IMR-90 (cell line): ENCODE measurements at regions not wholly inside any gene's neighbourhood (a gene's known extent, or its start where the extent isn't known, plus 50 kb on each side); places are given as distances from the start of the nearest gene placed in this dataset.

Experiments
- ATAC-seq: fragments of 200-7000 bp; cut with Tn5 transposase; 2 replicates; pipeline ENCODE4 v1.9.1; 2020; ENCODE audit warnings: low read depth, mild to moderate bottlenecking, moderate library complexity
- BruUV-seq: library from RNA; stranded (reverse); fragments of 400-500 nt; replicated peaks from 2 replicates; lab custom pipeline; 2021; lab: Mats Ljungman, UMichigan
- CTCF ChIA-PET: fragments of 300-600 bp; formaldehyde crosslinking; extraction: SDS; loops from one replicate; lab custom pipeline; 2021; ENCODE audit warnings: antibody characterized with exemption; lab: Yijun Ruan, JAX
- POLR2A ChIA-PET: fragments of 300-600 bp; sonication (Branson Sonifier 250); formaldehyde crosslinking; loops from one replicate; lab custom pipeline; 2022; ENCODE audit warnings: antibody characterized with exemption; ENCODE audit not compliant: unreplicated experiment; lab: Charles Lee
- DNase-seq: peaks from one replicate; pipeline ENCODE4 v3.0.0; 2013
- H2AFZ ChIP-seq: replicated peaks from 2 replicates; pipeline ENCODE3; 2013; ENCODE audit warnings: low read length, mild to moderate bottlenecking; ENCODE audit not compliant: poor library complexity
- H2AK5ac ChIP-seq: 2 replicates; pipeline ENCODE4 v1.6.1; 2013; ENCODE audit warnings: low read depth, low read length, inconsistent platforms
- H2AK9ac ChIP-seq: replicated peaks from 2 replicates; pipeline ENCODE3; 2013; ENCODE audit warnings: mild to moderate bottlenecking, low read depth, low read length, moderate library complexity; ENCODE audit not compliant: poor library complexity
- H2BK120ac ChIP-seq: 2 replicates; pipeline ENCODE4 v1.6.1; 2013; ENCODE audit warnings: low read depth, low read length, inconsistent platforms
- H2BK15ac ChIP-seq: 3 replicates; pipeline ENCODE4 v1.6.1; 2013; ENCODE audit warnings: low read depth, low read length, inconsistent platforms
- H2BK20ac ChIP-seq: 2 replicates; pipeline ENCODE4 v1.6.1; 2013; ENCODE audit warnings: low read depth, mild to moderate bottlenecking, inconsistent platforms, low read length, moderate library complexity
- H2BK5ac ChIP-seq: 2 replicates; pipeline ENCODE4 v1.6.1; 2013; ENCODE audit warnings: mild to moderate bottlenecking, low read depth, low read length, inconsistent platforms; ENCODE audit not compliant: poor library complexity, severe bottlenecking
- H3K14ac ChIP-seq: replicated peaks from 2 replicates; pipeline ENCODE4 v1.6.1; 2013; ENCODE audit warnings: low read depth, low read length, inconsistent platforms
- H3K18ac ChIP-seq: 2 replicates; pipeline ENCODE4 v1.6.1; 2013; ENCODE audit warnings: low read depth, low read length, control low read depth
- H3K23ac ChIP-seq: 2 replicates; pipeline ENCODE4 v1.6.1; 2013; ENCODE audit warnings: low read depth, low read length, inconsistent platforms
- H3K27ac ChIP-seq: 2 replicates; pipeline ENCODE4 v1.5.1; 2013; ENCODE audit warnings: mild to moderate bottlenecking, control low read depth, low read length; ENCODE audit not compliant: insufficient read depth
- H3K27me3 ChIP-seq: 2 replicates; pipeline ENCODE4 v1.6.1; 2013; ENCODE audit warnings: low read length; ENCODE audit not compliant: control insufficient read depth, insufficient read depth
- H3K36me3 ChIP-seq: 2 replicates; pipeline ENCODE4 v1.6.1; 2013; ENCODE audit warnings: low read length, mixed read lengths; ENCODE audit not compliant: control insufficient read depth, insufficient read depth
- H3K4ac ChIP-seq: 2 replicates; pipeline ENCODE4 v1.6.1; 2013; ENCODE audit warnings: low read depth, low read length, inconsistent platforms
- H3K4me1 ChIP-seq: 2 replicates; pipeline ENCODE4 v1.6.1; 2013; ENCODE audit warnings: low read length, mixed read lengths; ENCODE audit not compliant: control insufficient read depth, insufficient read depth
- H3K4me2 ChIP-seq: 2 replicates; pipeline ENCODE4 v1.6.1; 2013; ENCODE audit warnings: low read depth, mild to moderate bottlenecking, control low read depth, low read length, moderate library complexity
- H3K4me3 ChIP-seq: 2 replicates; pipeline ENCODE4 v1.5.1; 2013; ENCODE audit warnings: low read depth, mild to moderate bottlenecking, control low read depth, low read length, moderate library complexity; ENCODE audit not compliant: insufficient read depth
- H3K56ac ChIP-seq: 2 replicates; pipeline ENCODE4 v1.6.1; 2013; ENCODE audit warnings: low read length, inconsistent platforms; ENCODE audit not compliant: insufficient read depth; ENCODE audit errors: extremely low read depth
- H3K79me1 ChIP-seq, 2 experiments: 2 replicates each; pipeline ENCODE4 v1.6.1; 2013; ENCODE audit warnings: low read length in 2 of 2, inconsistent platforms in 1 of 2, low read depth in 1 of 2
- H3K9ac ChIP-seq: 2 replicates; pipeline ENCODE4 v1.6.1; 2013; ENCODE audit warnings: low read depth, low read length, control low read depth
- H3K9me1 ChIP-seq: 2 replicates; pipeline ENCODE4 v1.6.1; 2013; ENCODE audit warnings: low read length, inconsistent platforms; ENCODE audit not compliant: insufficient read depth
- H3K9me3 ChIP-seq: 2 replicates; pipeline ENCODE4 v1.6.1; 2013; ENCODE audit warnings: low read length; ENCODE audit not compliant: control insufficient read depth, insufficient read depth
- H4K20me1 ChIP-seq: 2 replicates; pipeline ENCODE4 v1.6.1; 2013; ENCODE audit warnings: low read length, inconsistent platforms; ENCODE audit not compliant: insufficient read depth
- H4K5ac ChIP-seq: 2 replicates; pipeline ENCODE4 v1.6.1; 2013; ENCODE audit warnings: mild to moderate bottlenecking, low read depth, low read length, control low read depth
- H4K8ac ChIP-seq, 2 experiments: 2 replicates each; pipeline ENCODE4 v1.6.1; 2013; ENCODE audit warnings: low read depth in 2 of 2, low read length in 2 of 2, control low read depth in 1 of 2, inconsistent platforms in 1 of 2
- H4K91ac ChIP-seq: 2 replicates; pipeline ENCODE4 v1.6.1; 2013; ENCODE audit warnings: low read depth, low read length, inconsistent platforms; ENCODE audit not compliant: insufficient read depth
- CEBPB ChIP-seq: IDR thresholded peaks from 2 replicates; pipeline ENCODE4 v1.6.1; 2012; ENCODE audit warnings: low read depth, low read length, improper control_type of control experiment
- MAFK ChIP-seq: IDR thresholded peaks from 2 replicates; pipeline ENCODE4 v1.6.1; 2012; ENCODE audit warnings: low read depth, low read length, improper control_type of control experiment
- MAZ ChIP-seq: IDR thresholded peaks from 2 replicates; pipeline ENCODE4 v1.6.1; 2012; ENCODE audit warnings: low read depth, mild to moderate bottlenecking, low read length, improper control_type of control experiment, moderate library complexity, borderline replicate concordance
- MXI1 ChIP-seq: IDR thresholded peaks from 2 replicates; pipeline ENCODE4 v1.6.1; 2012; ENCODE audit warnings: low read depth, mild to moderate bottlenecking, low read length, moderate library complexity, borderline replicate concordance
- RAD21 ChIP-seq: IDR thresholded peaks from 2 replicates; pipeline ENCODE4 v1.6.1; 2012; ENCODE audit warnings: low read length, improper control_type of control experiment
- SMC3 ChIP-seq: fragments of 150-350 bp; IDR thresholded peaks from 2 replicates; pipeline ENCODE4 v1.6.1; 2016; ENCODE audit warnings: low read depth, mild to moderate bottlenecking, antibody characterized with exemption, low read length, moderate library complexity
- WGBS, 2 experiments: methylation state at CpG; one replicate each; pipeline versions ENCODE4 v1.1.5 to v1.1.7; 2013; ENCODE audit warnings: missing lambda C conversion rate in 2 of 2; ENCODE audit not compliant: insufficient read length in 1 of 2; ENCODE audit errors: extremely low coverage in 2 of 2; 5-methylcytosine and 5-hydroxymethylcytosine counted together
- dilution Hi-C: fragments of 300-500 bp; cut with HindIII; formaldehyde crosslinking; loops from one replicate; pipeline ENCODE4 v1.14.3; 2018; ENCODE audit warnings: low sequenced_read_pairs; ENCODE audit not compliant: unreplicated experiment
- in situ Hi-C: fragments of 300-500 bp; cut with MboI; formaldehyde crosslinking; loops from 3 replicates; pipeline ENCODE4 v1.14.3; 2019; ENCODE audit warnings: low sequenced_read_pairs, inconsistent platforms, mixed read lengths
- intact Hi-C: fragments of 100-400 bp; cut with micrococcal nuclease; formaldehyde crosslinking; loops from 2 replicates; pipeline ENCODE4 v1.10.0; 2022

- POLR2A ChIA-PET, result no interaction called here
These were observed 155.6 kb upstream of the FAM13C start for GRCh38 chr10:59517996-59518395.

More at GRCh38 chr10:59517996-59518395, 155.6 kb upstream of the FAM13C start:
- dilution Hi-C loops (no loop called here), in situ Hi-C loops (no loop called here), intact Hi-C loops (no loop called here)
- Histone ChIP-seq H3K9me1 (no peaks in the 10 kb centered on the region), H3K56ac (no peak overlapping the region), H2AK9ac (no peak overlapping the region), H3K4me3 (no peak overlapping the region), H3K18ac (no peak overlapping the region), H3K36me3 (no peaks in the 10 kb centered on the region), H3K14ac (no peak overlapping the region), H2AK5ac (no peak overlapping the region), H3K4me2 (no peak overlapping the region), H3K23ac (no peak overlapping the region), H4K20me1 (no peaks in the 10 kb centered on the region), H3K4ac (no peak overlapping the region), H2AFZ (no peak overlapping the region), H2BK5ac (no peak overlapping the region), H4K8ac (no peak overlapping the region), H2BK20ac (no peak overlapping the region), H2BK15ac (no peak overlapping the region), H2BK120ac (no peak overlapping the region), H3K9ac (no peak overlapping the region), H3K79me1 (no peaks in the 10 kb centered on the region), H3K9me3 (no peaks in the 10 kb centered on the region), H4K5ac (no peak overlapping the region), H4K91ac (no peak overlapping the region), H3K4me1 (no peaks in the 10 kb centered on the region), H3K27me3 (peaks cover 2% of the 10 kb centered on the region; the same call in 1 of the 2 replicates), H3K27ac (no peak overlapping the region)
- CTCF ChIA-PET, result no interaction called here
- TF ChIP-seq MXI1 (no peak), SMC3 (no peak), MAZ (no peak), RAD21 (no peak), MAFK (no peak), CEBPB (no peak)
- no TSS peak for BruUV-seq
- no peak for DNase-seq
- no CpG with 5 or more reads among the region's 3 CpGs for whole genome bisulfite sequencing, 2 experiments
- ATAC-seq, result no peak
